GM19467 (cell line): ENCODE measurements at regions not wholly inside any gene's neighbourhood (a gene's known extent, or its start where the extent isn't known, plus 50 kb on each side); places are given as distances from the start of the nearest gene placed in this dataset.

ENCODE experiments used
- ATAC-seq: cut with Tn5 transposase; IDR thresholded peaks from one replicate; pipeline ENCODE4 v1.9.1; 2021; ENCODE audit warnings: mild to moderate bottlenecking, moderate library complexity; ENCODE audit not compliant: unreplicated experiment

GRCh38 chr2:136204971-136205370, 87.0 kb upstream of the CXCR4 start:
- no peak for ATAC-seq

- ATAC-seq: no peak
Observed at GRCh38 chr2:136195226-136195625, 77.3 kb upstream of the CXCR4 start.

- ATAC-seq: no peak
Observed at GRCh38 chr2:136191041-136191440, 73.1 kb upstream of the CXCR4 start.

- ATAC-seq: no peak
Observed at GRCh38 chr2:136189221-136189782, 71.4 kb upstream of the CXCR4 start.

- no peak for ATAC-seq
Observed at GRCh38 chr2:136188086-136188485, 70.1 kb upstream of the CXCR4 start.

GRCh38 chr2:136185981-136186776, 68.2 kb upstream of the CXCR4 start:
- ATAC-seq: no peak

- no peak for ATAC-seq
Observed at GRCh38 chr2:136183097-136183496, 65.1 kb upstream of the CXCR4 start.

- no peak for ATAC-seq
Observed at GRCh38 chr2:136182315-136182714, 64.4 kb upstream of the CXCR4 start.

GRCh38 chr2:136179602-136179975, 61.6 kb upstream of the CXCR4 start:
- no peak for ATAC-seq

GRCh38 chr2:136178941-136179601, 61.1 kb upstream of the CXCR4 start:
- ATAC-seq: no peak

GRCh38 chr2:136175868-136176267, 57.9 kb upstream of the CXCR4 start:
- ATAC-seq: no peak

- no peak for ATAC-seq
Observed at GRCh38 chr2:136175466-136175865, 57.5 kb upstream of the CXCR4 start.

- no peak for ATAC-seq
Observed at GRCh38 chr2:136173126-136173525, 55.2 kb upstream of the CXCR4 start.

- ATAC-seq: no peak
Observed at GRCh38 chr2:136171223-136171622, 53.3 kb upstream of the CXCR4 start.

GRCh38 chr2:136168720-136169119, 50.8 kb upstream of the CXCR4 start:
- no peak for ATAC-seq

GRCh38 chr2:136167721-136168475, 49.9 kb upstream of the CXCR4 start:
- ATAC-seq: no peak
